ENCODE measurements at regions not wholly inside any gene's neighbourhood (a gene's known extent, or its start where the extent isn't known, plus 50 kb on each side); places are given as distances from the start of the nearest gene placed in this dataset.

DNA sequence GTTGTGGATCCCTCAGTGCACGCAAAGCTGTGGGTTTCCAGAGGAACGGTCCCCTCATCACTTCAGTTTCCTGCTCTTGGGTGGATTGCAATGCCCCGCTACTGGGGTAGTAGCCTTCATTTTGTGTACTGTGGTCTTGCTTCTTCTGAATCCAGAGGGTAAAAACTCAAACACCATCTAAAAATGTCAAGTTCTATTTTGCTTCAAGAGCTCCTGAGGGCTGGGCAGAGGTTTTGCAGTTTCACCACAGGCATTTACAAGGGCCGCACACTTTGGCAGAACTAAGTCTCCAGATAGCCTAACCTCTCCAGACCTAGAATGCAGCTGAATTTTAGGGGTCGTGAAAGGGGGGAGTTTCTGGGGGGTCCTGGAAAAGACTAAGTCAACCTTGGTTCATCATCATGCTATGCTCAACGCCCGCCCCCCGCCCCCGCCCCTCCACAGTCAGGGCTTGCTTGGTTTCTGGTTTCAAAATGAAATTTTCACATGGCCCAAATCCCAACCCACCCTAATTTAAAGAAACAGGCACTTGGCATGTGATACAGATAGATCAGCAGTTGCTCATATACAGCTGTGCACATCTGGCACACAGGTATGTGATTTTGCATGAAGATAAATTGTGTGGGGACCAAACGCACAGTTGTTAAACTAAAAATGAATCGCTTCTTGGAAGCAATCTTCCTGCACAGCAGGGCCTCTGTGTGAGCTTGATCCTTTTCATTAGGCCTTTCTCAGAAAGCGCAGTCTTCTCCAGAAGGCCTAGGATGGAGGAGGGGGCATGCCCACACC lies 329.6 kb downstream of the OSR1 start:
- TF ChIP-seq EP300 (IDR thresholded peaks at IDR 0.05) = no peak
- TF ChIP-seq, protein P1, sequence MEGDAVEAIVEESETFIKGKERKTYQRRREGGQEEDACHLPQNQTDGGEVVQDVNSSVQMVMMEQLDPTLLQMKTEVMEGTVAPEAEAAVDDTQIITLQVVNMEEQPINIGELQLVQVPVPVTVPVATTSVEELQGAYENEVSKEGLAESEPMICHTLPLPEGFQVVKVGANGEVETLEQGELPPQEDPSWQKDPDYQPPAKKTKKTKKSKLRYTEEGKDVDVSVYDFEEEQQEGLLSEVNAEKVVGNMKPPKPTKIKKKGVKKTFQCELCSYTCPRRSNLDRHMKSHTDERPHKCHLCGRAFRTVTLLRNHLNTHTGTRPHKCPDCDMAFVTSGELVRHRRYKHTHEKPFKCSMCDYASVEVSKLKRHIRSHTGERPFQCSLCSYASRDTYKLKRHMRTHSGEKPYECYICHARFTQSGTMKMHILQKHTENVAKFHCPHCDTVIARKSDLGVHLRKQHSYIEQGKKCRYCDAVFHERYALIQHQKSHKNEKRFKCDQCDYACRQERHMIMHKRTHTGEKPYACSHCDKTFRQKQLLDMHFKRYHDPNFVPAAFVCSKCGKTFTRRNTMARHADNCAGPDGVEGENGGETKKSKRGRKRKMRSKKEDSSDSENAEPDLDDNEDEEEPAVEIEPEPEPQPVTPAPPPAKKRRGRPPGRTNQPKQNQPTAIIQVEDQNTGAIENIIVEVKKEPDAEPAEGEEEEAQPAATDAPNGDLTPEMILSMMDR (IDR thresholded peaks at IDR 0.05) = no peak
